Ascending aorta (tissue), 2 donors: ENCODE measurements at regions not wholly inside any gene's neighbourhood (a gene's known extent, or its start where the extent isn't known, plus 50 kb on each side); places are given as distances from the start of the nearest gene placed in this dataset.
A peak's percentile ranks its signal among the peaks of the same experiment; 100 is the strongest.

Source experiments
- DNase-seq, 2 donors: peaks; one replicate each; pipeline ENCODE4 v3.0.0-alpha.2; 2019; ENCODE audit warnings: low spot score in 2 of 2
- H3K27ac ChIP-seq, 2 donors: fragments of 200-600 bp; sonication (generic); one replicate each; pipeline ENCODE4 v1.5.1; 2016 to 2017; ENCODE audit warnings: mild to moderate bottlenecking in 1 of 2
- H3K27me3 ChIP-seq: fragments of 200-600 bp; sonication (generic); one replicate; pipeline ENCODE4 v1.5.1; 2017
- H3K36me3 ChIP-seq, 2 donors: fragments of 200-600 bp; sonication (generic); one replicate each; pipeline ENCODE4 v1.5.1; 2016
- H3K4me1 ChIP-seq, 2 donors: fragments of 200-600 bp; sonication (generic); one replicate each; pipeline ENCODE4 v1.5.1; 2016 to 2017; ENCODE audit warnings: mild to moderate bottlenecking in 1 of 2
- H3K4me3 ChIP-seq, 2 donors: fragments of 200-600 bp; sonication (generic); one replicate each; pipeline ENCODE4 v1.5.1; 2016 to 2017; ENCODE audit warnings: mild to moderate bottlenecking in 1 of 2
- H3K9me3 ChIP-seq, 2 donors: fragments of 200-600 bp; sonication (generic); one replicate each; pipeline ENCODE4 v1.5.1; 2016
- CTCF ChIP-seq, 3 experiments: fragments of 200-600 bp in 2 of 3; fragments of 450-650 bp in 1 of 3; sonication (generic) in 2 of 3; IDR thresholded peaks; one replicate each; pipeline ENCODE4 v1.5.1; 2016 to 2019; ENCODE audit warnings: antibody characterized with exemption in 3 of 3, mild to moderate bottlenecking in 1 of 3, moderate library complexity in 1 of 3
- intact Hi-C: fragments of 100-400 bp; cut with DNase I; formaldehyde crosslinking; loops from one replicate; pipeline ENCODE4 v1.15.1; 2023

GRCh38 chr20:23212011-23212410 is 125.9 kb upstream of the CD93 start:
- Histone ChIP-seq H3K4me3 (no peak overlapping the region), H3K27me3 (no peaks in the 10 kb centered on the region), H3K9me3 (no peaks in the 10 kb centered on the region), H3K4me1 (no peaks in the 10 kb centered on the region), H3K27ac (no peak overlapping the region), H3K36me3 (no peaks in the 10 kb centered on the region)
- TF ChIP-seq CTCF (IDR thresholded peaks at IDR 0.05), result no peak
- intact Hi-C loops, result no loop called here
- DNase-seq, result no peak

- Histone ChIP-seq H3K36me3 (no peaks in the 10 kb centered on the region), H3K27ac (no peak overlapping the region), H3K4me3 (no peak overlapping the region), H3K27me3 (no peaks in the 10 kb centered on the region), H3K4me1 (peaks cover 0 to 3% of the 10 kb centered on the region in 2 donors), H3K9me3 (no peaks in the 10 kb centered on the region)
- no peak for DNase-seq
- no peak for TF ChIP-seq CTCF (IDR thresholded peaks at IDR 0.05)
- intact Hi-C loops, result no loop called here
These were observed 125.0 kb upstream of the CD93 start for GRCh38 chr20:23211164-23211563.

GRCh38 chr20:23207826-23208540 is 121.9 kb upstream of the CD93 start:
- no peak for DNase-seq
- intact Hi-C loops, result loop anchor here (5.0 kb wide), 2 partner anchors 46 to 66 kb away; no protein-coding TSS in a partner anchor
- Histone ChIP-seq H3K27me3 (no peaks in the 10 kb centered on the region), H3K4me3 (no peak overlapping the region), H3K36me3 (no peaks in the 10 kb centered on the region), H3K27ac (no peak overlapping the region), H3K9me3 (no peaks in the 10 kb centered on the region), H3K4me1 (peaks cover 0 to 19% of the 10 kb centered on the region in 2 donors)
- TF ChIP-seq CTCF (IDR thresholded peaks at IDR 0.05), result no peak

- Histone ChIP-seq H3K27ac (peak overlapping the region in 1 of 2 donors; percentile 92), H3K27me3 (no peaks in the 10 kb centered on the region), H3K4me3 (no peak overlapping the region), H3K9me3 (no peaks in the 10 kb centered on the region), H3K4me1 (peaks cover 0 to 22% of the 10 kb centered on the region in 2 donors), H3K36me3 (no peaks in the 10 kb centered on the region)
- intact Hi-C loops, result loop anchor here (5.0 kb wide), 2 partner anchors 45 to 65 kb away; no protein-coding TSS in a partner anchor
- no peak for DNase-seq
- no peak for TF ChIP-seq CTCF (IDR thresholded peaks at IDR 0.05)
These were observed 120.9 kb upstream of the CD93 start for GRCh38 chr20:23206995-23207394.

- peaks cover 0 to 22% of the 10 kb centered on the region in 2 donors for H3K4me1 ChIP-seq
- intact Hi-C loops, result loop anchor here (5.0 kb wide), 2 partner anchors 44 to 64 kb away; no protein-coding TSS in a partner anchor
- no peaks in the 10 kb centered on the region for H3K9me3 ChIP-seq
- TF ChIP-seq CTCF (IDR thresholded peaks at IDR 0.05), result no peak
- H3K36me3 ChIP-seq, result no peaks in the 10 kb centered on the region
- DNase-seq, result no peak
- no peaks in the 10 kb centered on the region for H3K27me3 ChIP-seq
- no peak overlapping the region for H3K4me3 ChIP-seq
- peak overlapping the region; percentile 75 to 92 for H3K27ac ChIP-seq
These were observed 119.9 kb upstream of the CD93 start for GRCh38 chr20:23206061-23206460.
